Small intestine (tissue), 7 donors: ENCODE measurements at regions not wholly inside any gene's neighbourhood (a gene's known extent, or its start where the extent isn't known, plus 50 kb on each side); places are given as distances from the start of the nearest gene placed in this dataset.

ENCODE experiments used
- DNase-seq, 2 donors: peaks; one replicate each; pipeline versions ENCODE4 v3.0.0 to v3.0.0-alpha.2; 2013
- FAIRE-seq: peaks from 2 replicates; lab custom pipeline; 2012; peaks lifted over from hg19 to GRCh38; lab: Jason Lieb, UNC
- H3K27ac ChIP-seq, 3 donors: one replicate each; pipeline ENCODE4 v1.5.1; 2013; ENCODE audit warnings: low read length in 2 of 3, mild to moderate bottlenecking in 2 of 3, control low read depth in 1 of 3, inconsistent platforms in 1 of 3, low read depth in 1 of 3, moderate library complexity in 1 of 3
- H3K27me3 ChIP-seq, 3 donors: one replicate each; pipeline ENCODE4 v1.6.1; 2013; ENCODE audit warnings: low read length in 3 of 3, inconsistent platforms in 1 of 3; ENCODE audit not compliant: control insufficient read depth in 3 of 3, insufficient read depth in 3 of 3
- H3K36me3 ChIP-seq, 3 donors: one replicate each; pipeline ENCODE4 v1.6.1; 2013; ENCODE audit warnings: low read length in 3 of 3, inconsistent platforms in 1 of 3, low read depth in 1 of 3, mild to moderate bottlenecking in 1 of 3, moderate library complexity in 1 of 3; ENCODE audit not compliant: control insufficient read depth in 3 of 3, insufficient read depth in 2 of 3
- H3K4me1 ChIP-seq, 3 donors: one replicate each; pipeline ENCODE4 v1.6.1; 2013; ENCODE audit warnings: low read length in 2 of 3, inconsistent platforms in 1 of 3, low read depth in 1 of 3, mild to moderate bottlenecking in 1 of 3, moderate library complexity in 1 of 3; ENCODE audit not compliant: control insufficient read depth in 3 of 3, insufficient read depth in 2 of 3
- H3K4me3 ChIP-seq, 3 donors: one replicate each; pipeline ENCODE4 v1.5.1; 2013; ENCODE audit warnings: low read length in 3 of 3, control low read depth in 1 of 3, inconsistent platforms in 1 of 3, low read depth in 1 of 3, mild to moderate bottlenecking in 1 of 3, moderate library complexity in 1 of 3
- H3K9me3 ChIP-seq, 2 donors: one replicate each; pipeline ENCODE4 v1.6.1; 2013; ENCODE audit warnings: low read depth in 1 of 2, low read length in 1 of 2; ENCODE audit not compliant: control insufficient read depth in 2 of 2, insufficient read depth in 1 of 2
- WGBS, 3 donors: extraction: QIAGEN DNeasy Blood & Tissue Kit; methylation state at CpG; one replicate each; pipeline ENCODE4 v1.1.7; 2013; 5-methylcytosine and 5-hydroxymethylcytosine counted together
- donor health status: healthy with polysubstance abuse.
- donor health status: control.
- donor health status: control.
- donor health status: Bipolar disorder and iron deficiency.
- donor health status: healthy.

GRCh38 chr5:68798877-68799843 lies 294.7 kb upstream of the SLC30A5 start:
- H3K36me3 ChIP-seq, result no peaks in the 10 kb centered on the region
- peaks cover 0 to 2% of the 10 kb centered on the region in 2 donors for H3K9me3 ChIP-seq
- H3K4me3 ChIP-seq, result no peak overlapping the region
- FAIRE-seq, result no peak
- WGBS, 3 donors, result 82 to 100% (median 93%) methylated on average over 2 of the region's 2 CpGs
- DNase-seq, result no peak
- no peak overlapping the region for H3K27ac ChIP-seq
- no peaks in the 10 kb centered on the region for H3K4me1 ChIP-seq
- no peaks in the 10 kb centered on the region for H3K27me3 ChIP-seq

DNA sequence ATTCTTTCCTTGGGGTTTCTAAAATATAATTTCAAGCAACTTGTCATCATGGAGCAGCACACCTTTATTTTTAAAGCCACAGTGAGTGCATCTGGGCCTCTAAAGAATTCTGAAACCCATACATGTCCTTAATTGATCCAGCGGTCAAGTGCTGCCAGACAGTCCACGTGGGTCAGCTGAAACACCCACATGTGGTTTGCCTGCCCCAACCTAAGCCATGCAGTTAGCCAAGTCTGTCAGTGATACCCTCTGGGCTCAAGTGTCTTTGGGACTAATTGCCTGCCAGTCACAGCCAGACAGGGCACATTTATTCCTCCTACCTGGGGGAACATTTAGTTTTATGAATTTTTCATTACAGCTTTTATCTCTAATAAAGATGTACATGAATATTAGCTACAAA lies 291.4 kb upstream of the SLC30A5 start:
- DNase-seq (no peak), FAIRE-seq (no peak)
- WGBS, 3 donors, result 73 to 89% (median 85%) methylated on average over 2 of the region's 2 CpGs
- H3K9me3 ChIP-seq, result peaks cover 0 to 3% of the 10 kb centered on the region in 2 donors
- H3K27me3 ChIP-seq, result no peaks in the 10 kb centered on the region
- H3K4me1 ChIP-seq, result no peaks in the 10 kb centered on the region
- no peak overlapping the region for H3K4me3 ChIP-seq
- no peak overlapping the region for H3K27ac ChIP-seq
- H3K36me3 ChIP-seq, result no peaks in the 10 kb centered on the region

DNA sequence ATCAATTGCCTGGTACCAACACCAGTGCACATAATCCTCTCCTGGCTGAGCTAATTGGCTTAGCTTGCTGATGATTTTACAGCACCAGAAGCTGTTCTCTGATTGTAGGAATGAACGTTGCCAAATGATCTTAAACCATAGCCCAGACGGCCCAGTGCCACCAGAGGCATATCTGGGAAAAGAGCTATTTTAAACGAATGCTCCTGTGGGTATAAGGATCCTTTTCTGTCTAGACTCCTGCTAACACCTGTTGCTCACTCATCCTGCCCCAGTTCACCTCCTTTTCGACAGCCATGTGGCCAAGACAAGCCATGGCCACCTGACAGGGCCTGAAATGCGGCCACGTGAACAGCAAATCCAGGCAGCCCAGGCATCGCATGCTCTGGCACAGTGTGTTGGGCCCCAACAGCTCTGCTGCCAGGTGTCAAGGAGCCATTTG lies 289.9 kb upstream of the SLC30A5 start:
- DNase-seq, result no peak
- no peak overlapping the region for H3K27ac ChIP-seq
- H3K4me3 ChIP-seq, result no peak overlapping the region
- H3K36me3 ChIP-seq, result no peaks in the 10 kb centered on the region
- peaks cover 0 to 3% of the 10 kb centered on the region in 2 donors for H3K9me3 ChIP-seq
- no peaks in the 10 kb centered on the region for H3K4me1 ChIP-seq
- 80 to 87% (median 84%) methylated on average over 7 of the region's 7 CpGs for WGBS, 3 donors
- no peak for FAIRE-seq
- H3K27me3 ChIP-seq, result no peaks in the 10 kb centered on the region

DNA sequence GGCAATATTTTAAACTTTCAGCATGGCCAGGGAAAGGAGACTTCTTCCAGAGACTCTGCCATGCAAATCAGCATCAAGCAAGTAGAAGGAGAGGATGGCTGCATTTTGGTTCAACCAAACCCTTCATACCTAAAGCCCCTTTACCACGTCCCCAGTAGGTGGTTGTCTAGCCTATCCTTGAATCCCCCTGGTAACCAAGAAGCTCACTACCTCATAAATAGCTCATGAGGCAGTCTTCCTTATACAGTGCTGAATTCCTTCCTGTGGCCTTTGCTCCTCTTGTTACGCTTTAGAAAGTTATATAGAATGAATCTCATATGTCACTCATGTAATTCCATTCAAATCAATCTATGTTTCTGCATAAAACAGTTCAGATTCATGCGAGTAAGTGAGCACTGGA lies 289.5 kb upstream of the SLC30A5 start:
- no peaks in the 10 kb centered on the region for H3K36me3 ChIP-seq
- no peaks in the 10 kb centered on the region for H3K4me1 ChIP-seq
- FAIRE-seq (no peak), DNase-seq (no peak)
- H3K27ac ChIP-seq, result no peak overlapping the region
- H3K9me3 ChIP-seq, result peaks cover 0 to 3% of the 10 kb centered on the region in 2 donors
- no peak overlapping the region for H3K4me3 ChIP-seq
- no peaks in the 10 kb centered on the region for H3K27me3 ChIP-seq
- 85 to 88% (median 87%) methylated on average over 3 of the region's 3 CpGs for WGBS, 3 donors

GRCh38 chr5:68805444-68805843 lies 288.4 kb upstream of the SLC30A5 start:
- Histone ChIP-seq H3K36me3 (no peaks in the 10 kb centered on the region), H3K9me3 (peaks cover 0 to 3% of the 10 kb centered on the region in 2 donors), H3K4me3 (no peak overlapping the region), H3K27ac (no peak overlapping the region), H3K4me1 (no peaks in the 10 kb centered on the region), H3K27me3 (no peaks in the 10 kb centered on the region)
- DNase-seq, result no peak
- FAIRE-seq, result no peak

DNA sequence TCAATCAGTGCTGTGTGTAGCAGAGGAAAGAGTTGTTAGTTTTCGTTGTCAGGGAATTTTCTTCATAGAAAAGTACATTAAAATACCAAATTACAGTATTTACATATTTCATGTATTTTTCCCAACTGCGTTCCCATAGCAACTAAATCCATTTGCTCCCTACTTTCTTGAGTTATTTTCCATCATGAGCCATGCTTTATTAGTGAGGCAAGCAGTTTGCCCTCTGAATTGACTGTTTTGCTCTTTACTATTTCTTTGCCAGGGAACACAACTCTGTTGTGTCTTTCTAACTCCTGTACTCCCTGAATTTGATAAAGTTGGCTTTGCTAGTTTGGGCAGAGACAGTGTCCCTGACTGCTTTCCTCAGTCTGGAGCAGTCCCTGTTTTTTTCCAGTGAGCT lies 276.2 kb upstream of the SLC30A5 start:
- no peak for FAIRE-seq
- H3K4me1 ChIP-seq, result no peaks in the 10 kb centered on the region
- no peak for DNase-seq
- no peak overlapping the region for H3K4me3 ChIP-seq
- H3K27ac ChIP-seq, result no peak overlapping the region
- no peaks in the 10 kb centered on the region for H3K36me3 ChIP-seq
- H3K27me3 ChIP-seq, result no peaks in the 10 kb centered on the region
- no peaks in the 10 kb centered on the region for H3K9me3 ChIP-seq
- WGBS, 3 donors, result 77 to 95% (median 80%) methylated on average over 2 of the region's 2 CpGs

DNA sequence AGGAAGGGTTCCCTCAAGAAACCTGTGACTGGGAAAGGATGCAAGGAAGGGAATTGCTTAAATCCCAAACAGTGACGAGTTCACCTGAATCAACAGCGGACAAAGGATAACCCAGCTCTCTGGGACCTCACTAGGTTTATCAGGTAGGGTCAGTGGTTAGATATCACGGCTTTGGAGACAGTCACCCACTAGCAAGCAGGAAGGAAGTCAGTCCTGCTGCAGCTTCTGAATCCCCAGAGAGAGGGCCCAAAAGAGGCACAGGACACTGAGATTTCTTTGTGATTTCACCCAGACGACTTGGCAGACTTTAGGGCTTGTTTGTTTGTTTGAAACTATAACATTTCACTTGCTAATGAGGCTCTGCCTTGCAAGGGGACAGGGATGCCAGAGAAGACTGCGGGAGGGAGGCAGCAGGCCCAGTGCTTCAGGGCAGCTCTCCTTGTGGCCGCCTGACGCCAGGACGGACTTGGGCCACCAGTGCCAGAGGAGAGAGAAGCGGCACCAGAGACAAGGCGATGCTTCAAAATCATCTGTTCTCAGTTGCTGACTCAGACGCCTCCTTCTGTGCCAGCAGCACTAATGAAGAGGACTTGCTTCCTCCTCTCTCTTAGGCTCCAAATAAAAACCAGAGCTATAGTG lies 275.6 kb upstream of the SLC30A5 start:
- Histone ChIP-seq H3K4me3 (no peak overlapping the region), H3K36me3 (no peaks in the 10 kb centered on the region), H3K4me1 (no peaks in the 10 kb centered on the region), H3K9me3 (no peaks in the 10 kb centered on the region), H3K27me3 (no peaks in the 10 kb centered on the region), H3K27ac (no peak overlapping the region)
- FAIRE-seq (no peak), DNase-seq (no peak)
- 74 to 84% (median 84%) methylated on average over 11 of the region's 11 CpGs for WGBS, 3 donors

GRCh38 chr5:68818870-68819269 lies 274.9 kb upstream of the SLC30A5 start:
- H3K4me1 ChIP-seq, result no peaks in the 10 kb centered on the region

More at GRCh38 chr5:68818870-68819269, 274.9 kb upstream of the SLC30A5 start:
- no peak overlapping the region for H3K4me3 ChIP-seq
- no peaks in the 10 kb centered on the region for H3K36me3 ChIP-seq
- H3K27ac ChIP-seq, result no peak overlapping the region
- WGBS, 3 donors, result 67 to 77% (median 70%) methylated on average over 3 of the region's 3 CpGs
- DNase-seq (no peak), FAIRE-seq (no peak)
- no peaks in the 10 kb centered on the region for H3K9me3 ChIP-seq
- H3K27me3 ChIP-seq, result no peaks in the 10 kb centered on the region
